ENCODE measurements at regions not wholly inside any gene's neighbourhood (a gene's known extent, or its start where the extent isn't known, plus 50 kb on each side); places are given as distances from the start of the nearest gene placed in this dataset.

DNA sequence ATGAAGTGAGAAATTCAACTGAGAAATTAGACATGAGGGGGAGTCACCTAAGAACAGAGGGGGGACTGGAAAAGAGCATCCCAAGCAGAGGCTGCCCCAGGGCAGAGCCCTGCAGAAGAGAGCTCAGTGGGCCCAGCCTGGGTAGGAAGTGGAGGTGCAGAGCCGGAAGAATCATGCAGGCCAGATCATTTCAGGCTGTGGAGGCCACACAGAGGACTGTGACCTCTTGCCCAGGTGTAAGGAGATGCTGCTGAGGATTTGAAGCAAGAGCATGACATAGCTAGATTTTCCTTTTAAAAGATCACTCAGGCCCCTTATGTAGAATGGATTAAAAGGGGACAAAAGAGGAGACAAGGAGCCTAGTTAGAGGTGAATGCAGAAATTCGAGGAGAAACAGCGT, 63.9 kb upstream of the SPATA13 start:
- H3K79me2 ChIP-seq (ENCODE audit: control insufficient read depth, insufficient read depth, low read length): no peaks in the 10 kb centered on the region
- no peak overlapping the region for H3K4me3 ChIP-seq (ENCODE audit: control extremely low read depth in 1 of 5, extremely low read depth in 1 of 5, insufficient read depth in 1 of 5, low read depth in 2 of 5, low read length in 4 of 5)
- ChIA-PET POLR2A (no interaction called here), CTCF (no interaction called here)
- H3K4me1 ChIP-seq (ENCODE audit: control insufficient read depth in 2 of 2, insufficient read depth in 2 of 2, low read length in 2 of 2): no peaks in the 10 kb centered on the region
- no peak overlapping the region for H3K4me2 ChIP-seq (replicated peaks; ENCODE audit: low read depth, low read length, poor library complexity, severe bottlenecking)
- H3K4me3 Mint-ChIP-seq: no peak overlapping the region
- intact Hi-C loops (cut with micrococcal nuclease): no loop called here
- H3K27ac Mint-ChIP-seq: no peak overlapping the region
- H3K27ac ChIP-seq (ENCODE audit: low read length in 2 of 2): no peak overlapping the region
- H3K9me3 ChIP-seq (ENCODE audit: control extremely low read depth in 1 of 3, control insufficient read depth in 2 of 3, insufficient read depth in 1 of 3, low read length in 2 of 3): no peaks in the 10 kb centered on the region
- H4K20me1 ChIP-seq (ENCODE audit: control insufficient read depth, insufficient read depth, low read length, poor library complexity, severe bottlenecking): no peaks in the 10 kb centered on the region
- no peaks in the 10 kb centered on the region for H3K9me3 Mint-ChIP-seq (ENCODE audit: insufficient read depth)
- no peaks in the 10 kb centered on the region for H3K36me3 ChIP-seq (replicated peaks in 1 of 2; ENCODE audit: control extremely low read depth in 1 of 2, control insufficient read depth in 1 of 2, extremely low read depth in 1 of 2, insufficient read depth in 2 of 2, low read length in 1 of 2)
- TF ChIP-seq, protein P1, sequence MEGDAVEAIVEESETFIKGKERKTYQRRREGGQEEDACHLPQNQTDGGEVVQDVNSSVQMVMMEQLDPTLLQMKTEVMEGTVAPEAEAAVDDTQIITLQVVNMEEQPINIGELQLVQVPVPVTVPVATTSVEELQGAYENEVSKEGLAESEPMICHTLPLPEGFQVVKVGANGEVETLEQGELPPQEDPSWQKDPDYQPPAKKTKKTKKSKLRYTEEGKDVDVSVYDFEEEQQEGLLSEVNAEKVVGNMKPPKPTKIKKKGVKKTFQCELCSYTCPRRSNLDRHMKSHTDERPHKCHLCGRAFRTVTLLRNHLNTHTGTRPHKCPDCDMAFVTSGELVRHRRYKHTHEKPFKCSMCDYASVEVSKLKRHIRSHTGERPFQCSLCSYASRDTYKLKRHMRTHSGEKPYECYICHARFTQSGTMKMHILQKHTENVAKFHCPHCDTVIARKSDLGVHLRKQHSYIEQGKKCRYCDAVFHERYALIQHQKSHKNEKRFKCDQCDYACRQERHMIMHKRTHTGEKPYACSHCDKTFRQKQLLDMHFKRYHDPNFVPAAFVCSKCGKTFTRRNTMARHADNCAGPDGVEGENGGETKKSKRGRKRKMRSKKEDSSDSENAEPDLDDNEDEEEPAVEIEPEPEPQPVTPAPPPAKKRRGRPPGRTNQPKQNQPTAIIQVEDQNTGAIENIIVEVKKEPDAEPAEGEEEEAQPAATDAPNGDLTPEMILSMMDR (IDR thresholded peaks at IDR 0.05): no peak
- TF ChIP-seq EZH2 (IDR thresholded peaks at IDR 0.05; ENCODE audit: borderline replicate concordance, insufficient read depth, low read depth, low read length, poor library complexity, severe bottlenecking): no peak
- H3K4me1 Mint-ChIP-seq: no peaks in the 10 kb centered on the region
- H3K27me3 Mint-ChIP-seq: no peaks in the 10 kb centered on the region
- DNase-seq (no peak), ATAC-seq (ENCODE audit: low read depth) (no peak)
- H3K9ac ChIP-seq (ENCODE audit: low read length): no peak overlapping the region
- no peak overlapping the region for H2AFZ ChIP-seq (ENCODE audit: insufficient read depth, low read depth, low read length, poor library complexity, severe bottlenecking)
- H3K27me3 ChIP-seq (replicated peaks in 1 of 4; ENCODE audit: control extremely low read depth in 1 of 4, control insufficient read depth in 3 of 4, insufficient read depth in 4 of 4, low read length in 3 of 4): no peaks in the 10 kb centered on the region
- WGBS (ENCODE audit: insufficient coverage): 91% methylated on average over 3 of the region's 3 CpGs

- no peak overlapping the region for H3K4me2 ChIP-seq (replicated peaks; ENCODE audit: low read depth, low read length, poor library complexity, severe bottlenecking)
- ATAC-seq (ENCODE audit: low read depth) (no peak), DNase-seq (no peak)
- H2AFZ ChIP-seq (ENCODE audit: insufficient read depth, low read depth, low read length, poor library complexity, severe bottlenecking): no peak overlapping the region
- H3K4me1 ChIP-seq (ENCODE audit: control insufficient read depth in 2 of 2, insufficient read depth in 2 of 2, low read length in 2 of 2): no peaks in the 10 kb centered on the region
- no peak overlapping the region for H3K4me3 ChIP-seq (ENCODE audit: control extremely low read depth in 1 of 5, extremely low read depth in 1 of 5, insufficient read depth in 1 of 5, low read depth in 2 of 5, low read length in 4 of 5)
- no peaks in the 10 kb centered on the region for H3K36me3 ChIP-seq (replicated peaks in 1 of 2; ENCODE audit: control extremely low read depth in 1 of 2, control insufficient read depth in 1 of 2, extremely low read depth in 1 of 2, insufficient read depth in 2 of 2, low read length in 1 of 2)
- intact Hi-C loops (cut with micrococcal nuclease): no loop called here
- TF ChIP-seq, protein P1 (IDR thresholded peaks at IDR 0.05): no peak
- TF ChIP-seq EZH2 (IDR thresholded peaks at IDR 0.05; ENCODE audit: borderline replicate concordance, insufficient read depth, low read depth, low read length, poor library complexity, severe bottlenecking): no peak
- H3K27ac Mint-ChIP-seq: no peak overlapping the region
- H3K27me3 Mint-ChIP-seq: no peaks in the 10 kb centered on the region
- H3K27me3 ChIP-seq (replicated peaks in 1 of 4; ENCODE audit: control extremely low read depth in 1 of 4, control insufficient read depth in 3 of 4, insufficient read depth in 4 of 4, low read length in 3 of 4): no peaks in the 10 kb centered on the region
- no peaks in the 10 kb centered on the region for H4K20me1 ChIP-seq (ENCODE audit: control insufficient read depth, insufficient read depth, low read length, poor library complexity, severe bottlenecking)
- no peaks in the 10 kb centered on the region for H3K4me1 Mint-ChIP-seq
- WGBS (ENCODE audit: insufficient coverage): 95% methylated on average over 3 of the region's 4 CpGs
- ChIA-PET CTCF (no interaction called here), POLR2A (no interaction called here)
- H3K9ac ChIP-seq (ENCODE audit: low read length): no peak overlapping the region
- no peaks in the 10 kb centered on the region for H3K9me3 ChIP-seq (ENCODE audit: control extremely low read depth in 1 of 3, control insufficient read depth in 2 of 3, insufficient read depth in 1 of 3, low read length in 2 of 3)
- no peak overlapping the region for H3K27ac ChIP-seq (ENCODE audit: low read length in 2 of 2)
- H3K9me3 Mint-ChIP-seq (ENCODE audit: insufficient read depth): no peaks in the 10 kb centered on the region
- H3K79me2 ChIP-seq (ENCODE audit: control insufficient read depth, insufficient read depth, low read length): no peaks in the 10 kb centered on the region
- no peak overlapping the region for H3K4me3 Mint-ChIP-seq
Measured at GRCh38 chr13:24097064-24097463, 63.5 kb upstream of the SPATA13 start.
